Endothelial cell of umbilical vein (primary cell): ENCODE measurements at regions not wholly inside any gene's neighbourhood (a gene's known extent, or its start where the extent isn't known, plus 50 kb on each side); places are given as distances from the start of the nearest gene placed in this dataset.

Experiments used
- BruUV-seq: library from RNA; stranded (reverse); fragments of 400-500 nt; replicated peaks from 2 replicates; lab custom pipeline; 2021; lab: Mats Ljungman, UMichigan
- CTCF ChIA-PET: fragments of 300-600, 350-600 bp; sonication (Branson Sonifier 250); formaldehyde crosslinking; loops from one replicate; lab custom pipeline; 2021; ENCODE audit warnings: antibody characterized with exemption, inconsistent platforms; lab: Charles Lee
- POLR2A ChIA-PET: fragments of 300-600, 350-600 bp; sonication (Branson Sonifier 250); formaldehyde crosslinking; loops from one replicate; lab custom pipeline; 2021; ENCODE audit warnings: antibody characterized with exemption, inconsistent platforms; lab: Charles Lee
- DNase-seq: peaks from one replicate; pipeline ENCODE4 v3.0.0-alpha.2; 2011; ENCODE audit warnings: low read depth, low spot score
- FAIRE-seq: peaks from 2 replicates; lab custom pipeline; 2011; peaks lifted over from hg19 to GRCh38; lab: Jason Lieb, UNC
- H2AFZ ChIP-seq: 2 replicates; pipeline ENCODE4 v1.6.0; 2012; ENCODE audit warnings: low read depth, low read length, control low read depth, inconsistent platforms
- H3K27ac ChIP-seq: 2 replicates; pipeline ENCODE4 v1.5.1; 2011; ENCODE audit warnings: low read depth, mild to moderate bottlenecking, control low read depth, low read length, moderate library complexity; ENCODE audit not compliant: insufficient read depth
- H3K27me3 ChIP-seq, 2 experiments: 2 replicates each; pipeline versions ENCODE4 v1.6.0 to v1.6.1; 2011; ENCODE audit warnings: low read length in 2 of 2, mixed read lengths in 1 of 2; ENCODE audit not compliant: control insufficient read depth in 2 of 2, insufficient read depth in 2 of 2
- H3K36me3 ChIP-seq, 2 experiments: 2 replicates in 1 of 2; 3 replicates in 1 of 2; pipeline ENCODE4 v1.5.1; 2011; ENCODE audit warnings: low read length in 2 of 2, mild to moderate bottlenecking in 1 of 2, moderate library complexity in 1 of 2; ENCODE audit not compliant: control insufficient read depth in 2 of 2, insufficient read depth in 2 of 2; ENCODE audit errors: extremely low read depth in 1 of 2
- H3K4me1 ChIP-seq: 3 replicates; pipeline ENCODE4 v1.5.1; 2011; ENCODE audit warnings: mild to moderate bottlenecking, low read length; ENCODE audit not compliant: control insufficient read depth, insufficient read depth; ENCODE audit errors: extremely low read depth
- H3K4me2 ChIP-seq: 2 replicates; pipeline ENCODE4 v1.6.1; 2011; ENCODE audit warnings: low read length, control low read depth, mixed read lengths; ENCODE audit not compliant: insufficient read depth
- H3K4me3 ChIP-seq, 3 experiments: fragments of 200-600 bp in 1 of 3; sonication (generic), shearing (Covaris generic) in 1 of 3; replicated peaks in 1 of 3; 2 replicates each; pipeline ENCODE4 v1.5.1; 2011 to 2016; ENCODE audit warnings: control low read depth in 3 of 3, low read length in 3 of 3, mild to moderate bottlenecking in 2 of 3, inconsistent platforms in 1 of 3, low read depth in 1 of 3, moderate library complexity in 1 of 3; ENCODE audit not compliant: insufficient read depth in 1 of 3
- H3K79me2 ChIP-seq: 2 replicates; pipeline ENCODE4 v1.6.0; 2012; ENCODE audit warnings: low read length, inconsistent platforms; ENCODE audit not compliant: control insufficient read depth, insufficient read depth
- H3K9ac ChIP-seq: replicated peaks from 2 replicates; pipeline ENCODE3; 2011; ENCODE audit warnings: low read length, control low read depth; ENCODE audit not compliant: insufficient read depth; ENCODE audit errors: extremely low read depth
- H3K9me1 ChIP-seq: replicated peaks from 3 replicates; pipeline ENCODE4 v1.6.0; 2011; ENCODE audit warnings: mild to moderate bottlenecking, low read length; ENCODE audit not compliant: control insufficient read depth, insufficient read depth; ENCODE audit errors: extremely low read depth
- H3K9me3 ChIP-seq: replicated peaks from 2 replicates; pipeline ENCODE4 v1.5.1; 2012; ENCODE audit warnings: low read length, inconsistent platforms; ENCODE audit not compliant: control insufficient read depth, insufficient read depth
- H4K20me1 ChIP-seq: replicated peaks from 2 replicates; pipeline ENCODE3; 2011; ENCODE audit warnings: mild to moderate bottlenecking, low read length; ENCODE audit not compliant: control insufficient read depth, insufficient read depth; ENCODE audit errors: extremely low read depth
- EZH2 ChIP-seq: IDR thresholded peaks from 2 replicates; pipeline ENCODE4 v1.6.1; 2012; ENCODE audit warnings: borderline replicate concordance, low read depth, mild to moderate bottlenecking, moderate library complexity, low read length, inconsistent platforms; ENCODE audit not compliant: severe bottlenecking
- GATA2 ChIP-seq: IDR thresholded peaks from 2 replicates; pipeline ENCODE4 v1.7.0; 2011; ENCODE audit warnings: low read depth, mild to moderate bottlenecking, moderate library complexity, mixed read lengths, low read length; ENCODE audit not compliant: insufficient read length, insufficient read depth
- JUN ChIP-seq: IDR thresholded peaks from 2 replicates; pipeline ENCODE4 v1.6.1; 2011; ENCODE audit warnings: borderline replicate concordance, low read depth; ENCODE audit not compliant: insufficient read length, insufficient read depth
- MYC ChIP-seq: IDR thresholded peaks from one replicate; pipeline ENCODE4 v1.6.1; 2011; ENCODE audit warnings: mild to moderate bottlenecking, low read depth, low read length
- POLR2A ChIP-seq: IDR thresholded peaks from 2 replicates; pipeline ENCODE4 v1.6.1; 2012; ENCODE audit warnings: low read depth, mild to moderate bottlenecking, control low read depth, low read length
- POLR2AphosphoS5 ChIP-seq: IDR thresholded peaks from 2 replicates; pipeline ENCODE4 v1.6.1; 2012; ENCODE audit warnings: low read depth, mild to moderate bottlenecking, control low read depth, low read length, moderate library complexity; ENCODE audit not compliant: insufficient read depth
- dilution Hi-C: fragments of 300-500 bp; cut with MboI; formaldehyde crosslinking; loops from one replicate; pipeline ENCODE4 v1.15.0; 2019; ENCODE audit warnings: low sequenced_read_pairs; ENCODE audit not compliant: extremely low pct_ligation_motif_present
- intact Hi-C: fragments of 100-400 bp; cut with micrococcal nuclease; formaldehyde crosslinking; loops from one replicate; pipeline ENCODE4 v1.10.0; 2022
- TF ChIP-seq, protein P1 (sequence below), 2 donors: IDR thresholded peaks; 1 replicate in 1 of 2; 2 replicates in 1 of 2; pipeline ENCODE4 v1.5.1; 2011; ENCODE audit warnings: low read length in 2 of 2, mild to moderate bottlenecking in 2 of 2, moderate library complexity in 2 of 2, control low read depth in 1 of 2, inconsistent platforms in 1 of 2, low read depth in 1 of 2; ENCODE audit not compliant: insufficient read depth in 1 of 2; ENCODE audit errors: extremely low read depth in 1 of 2
- TF ChIP-seq, protein P2 (sequence below): IDR thresholded peaks from 2 replicates; pipeline ENCODE4 v1.6.1; 2011; ENCODE audit not compliant: insufficient read depth, insufficient read length

DNA sequence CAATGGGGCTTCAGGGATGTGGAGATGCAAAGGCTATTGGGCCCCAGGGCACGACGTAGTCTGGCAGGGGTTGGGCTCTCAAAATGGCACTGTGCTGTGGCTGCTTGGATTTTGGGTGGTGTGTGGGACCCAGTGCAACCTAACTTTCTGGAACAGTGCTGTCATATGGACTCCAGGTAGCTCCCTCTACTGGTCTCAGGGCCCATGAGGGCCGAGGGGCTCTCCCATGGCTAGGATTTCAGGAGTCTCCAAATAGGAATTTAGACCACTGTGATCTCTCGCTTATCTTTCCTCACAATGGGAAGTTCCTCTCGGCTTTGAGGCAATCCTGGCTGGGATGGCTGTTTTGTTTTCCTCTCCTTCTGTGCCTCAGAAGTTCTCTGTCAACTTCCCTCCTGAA lies 68.2 kb upstream of the MUCL1 start:
- Histone ChIP-seq H2AFZ (no peak overlapping the region), H3K36me3 (no peaks in the 10 kb centered on the region), H3K27ac (no peak overlapping the region), H3K4me1 (no peaks in the 10 kb centered on the region), H3K79me2 (no peaks in the 10 kb centered on the region), H4K20me1 (no peaks in the 10 kb centered on the region), H3K9me1 (no peaks in the 10 kb centered on the region), H3K4me3 (no peak overlapping the region), H3K9me3 (no peaks in the 10 kb centered on the region), H3K9ac (no peak overlapping the region), H3K4me2 (no peak overlapping the region), H3K27me3 (no peaks in the 10 kb centered on the region)
- intact Hi-C loops, result no loop called here
- FAIRE-seq (no peak), DNase-seq (no peak)
- TF ChIP-seq, protein P1, sequence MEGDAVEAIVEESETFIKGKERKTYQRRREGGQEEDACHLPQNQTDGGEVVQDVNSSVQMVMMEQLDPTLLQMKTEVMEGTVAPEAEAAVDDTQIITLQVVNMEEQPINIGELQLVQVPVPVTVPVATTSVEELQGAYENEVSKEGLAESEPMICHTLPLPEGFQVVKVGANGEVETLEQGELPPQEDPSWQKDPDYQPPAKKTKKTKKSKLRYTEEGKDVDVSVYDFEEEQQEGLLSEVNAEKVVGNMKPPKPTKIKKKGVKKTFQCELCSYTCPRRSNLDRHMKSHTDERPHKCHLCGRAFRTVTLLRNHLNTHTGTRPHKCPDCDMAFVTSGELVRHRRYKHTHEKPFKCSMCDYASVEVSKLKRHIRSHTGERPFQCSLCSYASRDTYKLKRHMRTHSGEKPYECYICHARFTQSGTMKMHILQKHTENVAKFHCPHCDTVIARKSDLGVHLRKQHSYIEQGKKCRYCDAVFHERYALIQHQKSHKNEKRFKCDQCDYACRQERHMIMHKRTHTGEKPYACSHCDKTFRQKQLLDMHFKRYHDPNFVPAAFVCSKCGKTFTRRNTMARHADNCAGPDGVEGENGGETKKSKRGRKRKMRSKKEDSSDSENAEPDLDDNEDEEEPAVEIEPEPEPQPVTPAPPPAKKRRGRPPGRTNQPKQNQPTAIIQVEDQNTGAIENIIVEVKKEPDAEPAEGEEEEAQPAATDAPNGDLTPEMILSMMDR (IDR thresholded peaks at IDR 0.05; ENCODE audit: extremely low read depth in 1 of 2, insufficient read depth in 1 of 2, low read depth in 1 of 2, low read length in 2 of 2), result no peak
- TF ChIP-seq MYC, result no peak
- TF ChIP-seq, protein P2, sequence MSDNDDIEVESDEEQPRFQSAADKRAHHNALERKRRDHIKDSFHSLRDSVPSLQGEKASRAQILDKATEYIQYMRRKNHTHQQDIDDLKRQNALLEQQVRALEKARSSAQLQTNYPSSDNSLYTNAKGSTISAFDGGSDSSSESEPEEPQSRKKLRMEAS, result no peak
- TF ChIP-seq EZH2, result no peak
- no peak for TF ChIP-seq GATA2
- TF ChIP-seq JUN, result no peak
- no TSS peak for BruUV-seq
- ChIA-PET CTCF (no interaction called here), POLR2A (no interaction called here)
- dilution Hi-C loops, result no loop called here

DNA sequence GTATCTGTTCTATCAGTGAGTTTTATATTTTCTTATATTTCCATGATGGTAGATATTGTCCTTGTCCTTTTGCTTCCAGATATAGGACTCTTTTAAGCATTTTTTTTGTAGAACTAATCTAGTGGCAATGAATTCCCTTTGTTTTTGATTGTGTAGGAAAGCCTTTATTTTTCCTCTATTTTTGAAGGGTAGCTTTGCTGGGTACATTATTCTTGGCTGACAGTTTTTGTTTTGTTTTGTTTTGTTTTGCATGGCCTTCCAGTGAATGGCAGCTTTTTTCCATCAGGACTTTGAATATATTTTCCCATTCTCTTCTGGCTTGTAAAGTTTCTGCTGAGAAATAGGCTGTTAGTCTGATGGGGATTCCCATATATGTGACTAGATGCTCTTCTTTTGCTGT lies 70.2 kb upstream of the MUCL1 start:
- H4K20me1 ChIP-seq, result no peaks in the 10 kb centered on the region
- ChIA-PET CTCF (interaction anchor here (1.1 kb wide), 1 partner anchor 25 kb away, joined by 3 read pairs; no protein-coding TSS in a partner anchor), POLR2A (no interaction called here)
- BruUV-seq, result no TSS peak
- intact Hi-C loops (no loop called here), dilution Hi-C loops (no loop called here)
- DNase-seq, result no peak
- H3K4me2 ChIP-seq, result no peak overlapping the region
- no peaks in the 10 kb centered on the region for H3K27me3 ChIP-seq
- H2AFZ ChIP-seq, result no peak overlapping the region
- no peak overlapping the region for H3K27ac ChIP-seq
- no peaks in the 10 kb centered on the region for H3K9me1 ChIP-seq
- no peak overlapping the region for H3K4me3 ChIP-seq
- TF ChIP-seq, protein P1 (IDR thresholded peaks at IDR 0.05; ENCODE audit: extremely low read depth in 1 of 2, insufficient read depth in 1 of 2, low read depth in 1 of 2, low read length in 2 of 2), result no peak
- no peak for TF ChIP-seq POLR2A
- TF ChIP-seq, protein P2, result no peak
- no peak for TF ChIP-seq GATA2
- no peak for TF ChIP-seq POLR2AphosphoS5
- TF ChIP-seq JUN, result no peak
- no peaks in the 10 kb centered on the region for H3K9me3 ChIP-seq
- H3K79me2 ChIP-seq, result no peaks in the 10 kb centered on the region
- H3K36me3 ChIP-seq, result no peaks in the 10 kb centered on the region
- no peaks in the 10 kb centered on the region for H3K4me1 ChIP-seq
- H3K9ac ChIP-seq, result no peak overlapping the region
- no peak for FAIRE-seq
